ENCODE measurements at regions not wholly inside any gene's neighbourhood (a gene's known extent, or its start where the extent isn't known, plus 50 kb on each side); places are given as distances from the start of the nearest gene placed in this dataset.

- DNase-seq (ENCODE audit: low read depth in 4 of 4, low spot score in 2 of 4), result no peak
Measured at GRCh38 chr2:29974086-29974485, 52.7 kb upstream of the ALK start.

GRCh38 chr2:29977284-29977683 is 55.9 kb upstream of the ALK start:
- no peak for DNase-seq (ENCODE audit: low read depth in 4 of 4, low spot score in 2 of 4)

GRCh38 chr2:29981402-29981801 is 60.0 kb upstream of the ALK start:
- no peak for DNase-seq (ENCODE audit: low read depth in 4 of 4, low spot score in 2 of 4)

- DNase-seq (ENCODE audit: low read depth in 4 of 4, low spot score in 2 of 4), result no peak
Measured at GRCh38 chr2:29983308-29983707, 61.9 kb upstream of the ALK start.

GRCh38 chr2:29987146-29987545 is 65.8 kb upstream of the ALK start:
- DNase-seq (ENCODE audit: low read depth in 4 of 4, low spot score in 2 of 4), result no peak

GRCh38 chr2:29990129-29990528 is 68.7 kb upstream of the ALK start:
- DNase-seq (ENCODE audit: low read depth in 4 of 4, low spot score in 2 of 4), result peak; percentile 21 to 63 (median 38)

- DNase-seq (ENCODE audit: low read depth in 4 of 4, low spot score in 2 of 4), result no peak
Measured at GRCh38 chr2:29991086-29991485, 69.7 kb upstream of the ALK start.

GRCh38 chr2:29995241-29995640 is 73.9 kb upstream of the ALK start:
- DNase-seq (ENCODE audit: low read depth in 4 of 4, low spot score in 2 of 4), result no peak

- no peak for DNase-seq (ENCODE audit: low read depth in 4 of 4, low spot score in 2 of 4)
Measured at GRCh38 chr2:30003128-30003527, 81.7 kb upstream of the ALK start.

GRCh38 chr2:30022444-30023071 is 101.2 kb upstream of the ALK start:
- no peak for DNase-seq (ENCODE audit: low read depth in 4 of 4, low spot score in 2 of 4)

- no peak for DNase-seq (ENCODE audit: low read depth in 4 of 4, low spot score in 2 of 4)
Measured at GRCh38 chr2:30024281-30024680, 102.9 kb upstream of the ALK start.

- DNase-seq (ENCODE audit: low read depth in 4 of 4, low spot score in 2 of 4), result peak; percentile 19 to 41 (median 38)
Measured at GRCh38 chr2:30026091-30027055, 105.0 kb upstream of the ALK start.

GRCh38 chr2:30029804-30030203 is 108.4 kb upstream of the ALK start:
- DNase-seq (ENCODE audit: low read depth in 4 of 4, low spot score in 2 of 4), result no peak

GRCh38 chr2:30030361-30030760 is 109.0 kb upstream of the ALK start:
- no peak for DNase-seq (ENCODE audit: low read depth in 4 of 4, low spot score in 2 of 4)

- no peak for DNase-seq (ENCODE audit: low read depth in 4 of 4, low spot score in 2 of 4)
Measured at GRCh38 chr2:30031184-30031583, 109.8 kb upstream of the ALK start.

- DNase-seq (ENCODE audit: low read depth in 4 of 4, low spot score in 2 of 4), result no peak
Measured at GRCh38 chr2:30034052-30034775, 112.6 kb upstream of the YPEL5 start.

- no peak for DNase-seq (ENCODE audit: low read depth in 4 of 4, low spot score in 2 of 4)
Measured at GRCh38 chr2:30037016-30037415, 109.8 kb upstream of the YPEL5 start.

GRCh38 chr2:30038419-30038818 is 108.4 kb upstream of the YPEL5 start:
- no peak for DNase-seq (ENCODE audit: low read depth in 4 of 4, low spot score in 2 of 4)

- DNase-seq (ENCODE audit: low read depth in 4 of 4, low spot score in 2 of 4), result peak in 1 of 4 donors; percentile 20
Measured at GRCh38 chr2:30039101-30039500, 107.7 kb upstream of the YPEL5 start.

- DNase-seq (ENCODE audit: low read depth in 4 of 4, low spot score in 2 of 4), result no peak
Measured at GRCh38 chr2:30040147-30040546, 106.7 kb upstream of the YPEL5 start.

- DNase-seq (ENCODE audit: low read depth in 4 of 4, low spot score in 2 of 4), result no peak
Measured at GRCh38 chr2:30041884-30042283, 104.9 kb upstream of the YPEL5 start.

Measured in left renal cortex interstitium (tissue), 4 donors.